HEK293 (cell line): ENCODE measurements at regions not wholly inside any gene's neighbourhood (a gene's known extent, or its start where the extent isn't known, plus 50 kb on each side); places are given as distances from the start of the nearest gene placed in this dataset.

Experiments used
- CTCF ChIA-PET: fragments of 350-600 bp; formaldehyde crosslinking; extraction: SDS; loops from one replicate; lab custom pipeline; 2021; ENCODE audit warnings: antibody characterized with exemption; lab: Yijun Ruan, JAX
- POLR2A ChIA-PET: fragments of 300-600 bp; formaldehyde crosslinking; extraction: SDS; loops from one replicate; lab custom pipeline; 2020; ENCODE audit warnings: antibody characterized with exemption, inconsistent platforms; lab: Yijun Ruan, JAX
- H3K27ac ChIP-seq: fragments of 200-500 bp; sonication (Bioruptor generic); 2 replicates; pipeline ENCODE4 v1.5.1; 2014; ENCODE audit warnings: low read depth, low read length, control low read depth, inconsistent platforms; ENCODE audit errors: extremely low read depth
- H3K36me3 ChIP-seq, 2 experiments: fragments of 200-500 bp in 1 of 2; sonication (Bioruptor generic) in 1 of 2; 1 replicate in 1 of 2; 2 replicates in 1 of 2; pipeline ENCODE4 v1.5.1; 2014 to 2017; ENCODE audit warnings: inconsistent platforms in 2 of 2, low read length in 2 of 2; ENCODE audit not compliant: control insufficient read depth in 2 of 2, insufficient read depth in 1 of 2
- H3K4me1 ChIP-seq: fragments of 200-500 bp; sonication (Bioruptor generic); 2 replicates; pipeline ENCODE4 v1.5.1; 2014; ENCODE audit warnings: mild to moderate bottlenecking, low read length, inconsistent platforms; ENCODE audit not compliant: control insufficient read depth, insufficient read depth
- H3K4me3 ChIP-seq: 2 replicates; pipeline ENCODE4 v1.5.1; 2011; ENCODE audit warnings: low read depth, mild to moderate bottlenecking, control low read depth, low read length, moderate library complexity
- H3K9me3 ChIP-seq: fragments of 200-500 bp; sonication (Bioruptor generic); 2 replicates; pipeline ENCODE4 v1.5.1; 2014; ENCODE audit warnings: low read depth, low read length, inconsistent platforms; ENCODE audit not compliant: control insufficient read depth, insufficient read depth
- ATF2 ChIP-seq: fragments of 450-650 bp; formaldehyde crosslinking; IDR thresholded peaks from 2 replicates; pipeline ENCODE4 v1.5.1; 2016; ENCODE audit warnings: missing biosample characterization, missing genetic modification characterization, low read depth
- BCL11A ChIP-seq: fragments of 450-650 bp; formaldehyde crosslinking; IDR thresholded peaks from 2 replicates; pipeline ENCODE4 v1.5.1; 2016; ENCODE audit warnings: low read depth, missing biosample characterization, missing genetic modification characterization
- GLIS1 ChIP-seq: fragments of 450-650 bp; formaldehyde crosslinking; IDR thresholded peaks from 2 replicates; pipeline ENCODE4 v1.5.1; 2016; ENCODE audit warnings: missing biosample characterization, missing genetic modification characterization
- OSR2 ChIP-seq: fragments of 450-650 bp; formaldehyde crosslinking; IDR thresholded peaks from 2 replicates; pipeline ENCODE4 v1.5.1; 2016; ENCODE audit warnings: missing biosample characterization, missing genetic modification characterization
- REST ChIP-seq: fragments of 450-650 bp; formaldehyde crosslinking; IDR thresholded peaks from 2 replicates; pipeline ENCODE4 v1.5.1; 2016; ENCODE audit warnings: missing biosample characterization, missing genetic modification characterization
- SCRT1 ChIP-seq: fragments of 450-650 bp; formaldehyde crosslinking; IDR thresholded peaks from 2 replicates; pipeline ENCODE4 v1.5.1; 2016; ENCODE audit warnings: missing biosample characterization, missing genetic modification characterization, borderline replicate concordance
- SP2 ChIP-seq: fragments of 450-650 bp; formaldehyde crosslinking; IDR thresholded peaks from 2 replicates; pipeline ENCODE4 v1.5.1; 2016; ENCODE audit warnings: missing biosample characterization, missing genetic modification characterization
- TCF7L2 ChIP-seq: IDR thresholded peaks from 2 replicates; pipeline ENCODE4 v1.6.1; 2011; ENCODE audit warnings: low read depth, mild to moderate bottlenecking, inconsistent platforms, low read length, moderate library complexity, borderline replicate concordance
- ZNF132 ChIP-seq: fragments of 450-650 bp; formaldehyde crosslinking; IDR thresholded peaks from 2 replicates; pipeline ENCODE4 v1.5.1; 2017; ENCODE audit warnings: missing biosample characterization, missing genetic modification characterization, borderline replicate concordance
- ZNF146 ChIP-seq: fragments of 450-650 bp; formaldehyde crosslinking; IDR thresholded peaks from 2 replicates; pipeline ENCODE4 v1.5.1; 2016; ENCODE audit warnings: missing biosample characterization, missing genetic modification characterization
- ZNF2 ChIP-seq: fragments of 450-650 bp; formaldehyde crosslinking; IDR thresholded peaks from 2 replicates; pipeline ENCODE4 v1.5.1; 2016; ENCODE audit warnings: missing biosample characterization, missing genetic modification characterization
- ZNF23 ChIP-seq: fragments of 450-650 bp; formaldehyde crosslinking; IDR thresholded peaks from 2 replicates; pipeline ENCODE4 v1.5.1; 2016; ENCODE audit warnings: missing biosample characterization, missing genetic modification characterization, borderline replicate concordance
- ZNF24 ChIP-seq: fragments of 450-650 bp; formaldehyde crosslinking; IDR thresholded peaks from 2 replicates; pipeline ENCODE4 v1.5.1; 2016; ENCODE audit warnings: missing biosample characterization, missing genetic modification characterization
- ZNF280D ChIP-seq: fragments of 450-650 bp; formaldehyde crosslinking; IDR thresholded peaks from 2 replicates; pipeline ENCODE4 v1.5.1; 2016; ENCODE audit warnings: missing biosample characterization, missing genetic modification characterization
- ZNF366 ChIP-seq: fragments of 450-650 bp; formaldehyde crosslinking; conservative IDR thresholded peaks from 2 replicates; pipeline ENCODE4 v1.5.1; 2016; ENCODE audit warnings: missing biosample characterization, missing genetic modification characterization
- ZNF768 ChIP-seq: fragments of 450-650 bp; formaldehyde crosslinking; IDR thresholded peaks from 2 replicates; pipeline ENCODE4 v1.5.1; 2018; ENCODE audit warnings: missing biosample characterization, mild to moderate bottlenecking, missing genetic modification characterization
- ZNF785 ChIP-seq: fragments of 450-650 bp; formaldehyde crosslinking; IDR thresholded peaks from 2 replicates; pipeline ENCODE4 v1.5.1; 2016; ENCODE audit warnings: missing biosample characterization, missing genetic modification characterization
- ZSCAN18 ChIP-seq: fragments of 450-650 bp; formaldehyde crosslinking; IDR thresholded peaks from 2 replicates; pipeline ENCODE4 v1.5.1; 2016; ENCODE audit warnings: missing biosample characterization, missing genetic modification characterization
- ZSCAN30 ChIP-seq: fragments of 450-650 bp; IDR thresholded peaks from 2 replicates; pipeline ENCODE4 v1.5.1; 2018; ENCODE audit warnings: missing biosample characterization, mild to moderate bottlenecking, missing genetic modification characterization, moderate library complexity

- CTCF ChIA-PET: no interaction called here
- POLR2A ChIA-PET: no interaction called here
- TF ChIP-seq SCRT1 (tag by site-specific recombination) (no peak), ZSCAN18 (tag by site-specific recombination) (no peak), TCF7L2 (no peak), GLIS1 (no peak), ZNF2 (tag by site-specific recombination) (no peak), BCL11A (tag by site-specific recombination) (no peak), ZNF24 (tag by site-specific recombination) (no peak), ZNF785 (tag by site-specific recombination) (no peak), REST (no peak), OSR2 (tag by site-specific recombination) (no peak), ZNF23 (no peak), ZNF146 (tag by site-specific recombination) (no peak), ZNF768 (tag by site-specific recombination) (no peak), ZNF280D (tag by site-specific recombination) (no peak), ZNF366 (tag by site-specific recombination) (no peak), ATF2 (tag by site-specific recombination) (no peak), ZSCAN30 (no peak), SP2 (tag by site-specific recombination) (no peak), ZNF132 (tag by site-specific recombination) (no peak)
- TF ChIP-seq, all 188 proteins: peak for 0
Observed at GRCh38 chr13:97537110-97537509, 103.1 kb downstream of the RAP2A start.

More at GRCh38 chr13:97537110-97537509, 103.1 kb downstream of the RAP2A start:
- no peaks in the 10 kb centered on the region for H3K9me3 ChIP-seq
- H3K4me3 ChIP-seq: no peak overlapping the region
- H3K27ac ChIP-seq: no peak overlapping the region
- no peaks in the 10 kb centered on the region for H3K36me3 ChIP-seq
- no peaks in the 10 kb centered on the region for H3K4me1 ChIP-seq
